H1 (cell line): ENCODE measurements at regions not wholly inside any gene's neighbourhood (a gene's known extent, or its start where the extent isn't known, plus 50 kb on each side); places are given as distances from the start of the nearest gene placed in this dataset.

Experiments
- CTCF ChIA-PET: fragments of 300-600 bp; sonication (Branson Sonifier 250); formaldehyde crosslinking; loops from one replicate; lab custom pipeline; 2021; ENCODE audit not compliant: partially characterized antibody; lab: Charles Lee
- POLR2A ChIA-PET: fragments of 300-600 bp; sonication (Branson Sonifier 250); formaldehyde crosslinking; loops from one replicate; lab custom pipeline; 2021; ENCODE audit warnings: inconsistent platforms; ENCODE audit not compliant: partially characterized antibody; lab: Charles Lee
- DNase-seq, 2 experiments: peaks; one replicate each; pipeline versions ENCODE4 v3.0.0 to v3.0.0-alpha.2; 2010 to 2022; ENCODE audit warnings: low spot score in 2 of 2, low read depth in 1 of 2, mixed read lengths in 1 of 2
- FAIRE-seq: peaks from 2 replicates; lab custom pipeline; 2011; peaks lifted over from hg19 to GRCh38; lab: Jason Lieb, UNC
- H2AFZ ChIP-seq: 2 replicates; pipeline ENCODE4 v1.8.1; 2012; ENCODE audit warnings: low read length, inconsistent platforms
- H2AK5ac ChIP-seq: 2 replicates; pipeline ENCODE4 v1.6.1; 2013; ENCODE audit warnings: low read depth, low read length
- H2BK120ac ChIP-seq: replicated peaks from 2 replicates; pipeline ENCODE3; 2013; ENCODE audit warnings: low read depth, low read length, inconsistent platforms
- H2BK12ac ChIP-seq: 2 replicates; pipeline ENCODE4 v1.6.1; 2013; ENCODE audit warnings: low read depth, low read length
- H2BK15ac ChIP-seq: 2 replicates; pipeline ENCODE4 v1.6.1; 2013; ENCODE audit warnings: low read length
- H2BK20ac ChIP-seq: 2 replicates; pipeline ENCODE4 v1.6.1; 2013; ENCODE audit warnings: low read length
- H2BK5ac ChIP-seq: 2 replicates; pipeline ENCODE4 v1.6.1; 2013; ENCODE audit warnings: low read depth, low read length
- H3K14ac ChIP-seq: 2 replicates; pipeline ENCODE4 v1.6.1; 2013; ENCODE audit warnings: inconsistent platforms; ENCODE audit not compliant: insufficient read length
- H3K18ac ChIP-seq: 2 replicates; pipeline ENCODE4 v1.6.1; 2013; ENCODE audit warnings: low read length; ENCODE audit errors: extremely low read depth
- H3K23ac ChIP-seq: 2 replicates; pipeline ENCODE4 v1.6.1; 2013; ENCODE audit warnings: inconsistent platforms; ENCODE audit not compliant: insufficient read length
- H3K23me2 ChIP-seq: 2 replicates; pipeline ENCODE4 v1.6.1; 2013; ENCODE audit warnings: low read depth, low read length
- H3K27ac ChIP-seq: 2 replicates; pipeline ENCODE4 v1.6.1; 2011; ENCODE audit warnings: low read depth, low read length, inconsistent platforms
- H3K27me3 ChIP-seq, 4 experiments: replicated peaks in 1 of 4; 1 replicate in 1 of 4; 2 replicates in 3 of 4; pipeline versions ENCODE4 v1.6.1 to v1.8.1; 2011 to 2013; ENCODE audit warnings: low read length in 3 of 4, mild to moderate bottlenecking in 3 of 4, inconsistent platforms in 2 of 4, mixed read lengths in 2 of 4, moderate library complexity in 1 of 4; ENCODE audit not compliant: control insufficient read depth in 3 of 4, insufficient read depth in 3 of 4; ENCODE audit errors: extremely low read depth in 1 of 4
- H3K36me3 ChIP-seq, 4 experiments: 2 replicates each; pipeline versions ENCODE4 v1.6.1 to v1.8.1; 2011 to 2013; ENCODE audit warnings: mild to moderate bottlenecking in 4 of 4, low read length in 3 of 4, moderate library complexity in 2 of 4, control low read depth in 1 of 4, inconsistent platforms in 1 of 4; ENCODE audit not compliant: insufficient read depth in 4 of 4, control insufficient read depth in 2 of 4
- H3K4ac ChIP-seq: replicated peaks from 2 replicates; pipeline ENCODE3; 2013; ENCODE audit warnings: low read length, low read depth, mixed read lengths, inconsistent platforms; ENCODE audit not compliant: insufficient read length
- H3K4me1 ChIP-seq, 4 experiments: replicated peaks in 1 of 4; 1 replicate in 1 of 4; 2 replicates in 3 of 4; pipeline versions ENCODE4 v1.6.1 to v1.8.1; 2011 to 2013; ENCODE audit warnings: low read length in 3 of 4, inconsistent platforms in 2 of 4, mixed read lengths in 1 of 4; ENCODE audit not compliant: insufficient read depth in 4 of 4, control insufficient read depth in 3 of 4
- H3K4me2 ChIP-seq, 2 experiments: 2 replicates each; pipeline versions ENCODE4 v1.6.1 to v1.8.1; 2011 to 2013; ENCODE audit warnings: low read depth in 2 of 2, low read length in 2 of 2, control low read depth in 1 of 2, inconsistent platforms in 1 of 2, mild to moderate bottlenecking in 1 of 2; ENCODE audit not compliant: insufficient read depth in 1 of 2
- H3K4me3 ChIP-seq, 4 experiments: fragments of 200-600, 300-600 bp in 1 of 4; sonication (generic), shearing (Covaris generic), sonication (Bioruptor Twin) in 1 of 4; 2 replicates each; pipeline versions ENCODE4 v1.5.1 to v1.8.1; 2011 to 2016; ENCODE audit warnings: low read length in 4 of 4, low read depth in 3 of 4, control low read depth in 2 of 4, inconsistent platforms in 2 of 4, mild to moderate bottlenecking in 2 of 4, mixed read lengths in 1 of 4, moderate library complexity in 1 of 4; ENCODE audit not compliant: insufficient read depth in 2 of 4; ENCODE audit errors: extremely low read depth in 1 of 4
- H3K56ac ChIP-seq: replicated peaks from 2 replicates; pipeline ENCODE3; 2013; ENCODE audit warnings: low read depth, mild to moderate bottlenecking, mixed read lengths, low read length, inconsistent platforms; ENCODE audit not compliant: insufficient read length
- H3K79me1 ChIP-seq: 2 replicates; pipeline ENCODE4 v1.6.1; 2013; ENCODE audit warnings: low read depth, low read length, control low read depth
- H3K79me2 ChIP-seq, 2 experiments: 2 replicates each; pipeline versions ENCODE4 v1.6.1 to v1.8.1; 2012 to 2013; ENCODE audit warnings: low read length in 2 of 2, mild to moderate bottlenecking in 2 of 2, inconsistent platforms in 1 of 2; ENCODE audit not compliant: insufficient read depth in 2 of 2, control insufficient read depth in 1 of 2
- H3K9ac ChIP-seq, 4 experiments: replicated peaks in 1 of 4; 1 replicate in 1 of 4; 2 replicates in 3 of 4; pipeline versions ENCODE4 v1.6.1 to v1.8.1; 2011 to 2013; ENCODE audit warnings: low read depth in 3 of 4, low read length in 3 of 4, control low read depth in 2 of 4, mild to moderate bottlenecking in 2 of 4, moderate library complexity in 2 of 4, inconsistent platforms in 1 of 4; ENCODE audit errors: extremely low read depth in 1 of 4
- H3K9me3 ChIP-seq, 2 experiments: 2 replicates each; pipeline versions ENCODE4 v1.6.1 to v1.8.1; 2012 to 2013; ENCODE audit warnings: mild to moderate bottlenecking in 2 of 2, moderate library complexity in 2 of 2, control low read depth in 1 of 2, inconsistent platforms in 1 of 2, low read depth in 1 of 2, low read length in 1 of 2, mixed read lengths in 1 of 2; ENCODE audit not compliant: insufficient read depth in 2 of 2
- H4K20me1 ChIP-seq, 2 experiments: replicated peaks in 1 of 2; 2 replicates each; pipeline versions ENCODE3 to v1.8.1; 2011 to 2013; ENCODE audit warnings: inconsistent platforms in 2 of 2, low read length in 2 of 2, mild to moderate bottlenecking in 1 of 2; ENCODE audit not compliant: insufficient read depth in 2 of 2, control insufficient read depth in 1 of 2
- H4K5ac ChIP-seq: 2 replicates; pipeline ENCODE4 v1.6.1; 2013; ENCODE audit warnings: low read length, low read depth, mixed read lengths, inconsistent platforms; ENCODE audit not compliant: insufficient read length
- H4K8ac ChIP-seq: 2 replicates; pipeline ENCODE4 v1.8.0; 2013; ENCODE audit warnings: mild to moderate bottlenecking, moderate library complexity, low read length, inconsistent platforms; ENCODE audit not compliant: insufficient read depth; ENCODE audit errors: extremely low read depth
- H4K91ac ChIP-seq: replicated peaks from 2 replicates; pipeline ENCODE3; 2013; ENCODE audit warnings: low read length, mixed read lengths, inconsistent platforms; ENCODE audit not compliant: insufficient read length
- ATF3 ChIP-seq: IDR thresholded peaks from 2 replicates; pipeline ENCODE4 v1.6.1; 2011; ENCODE audit warnings: low read depth, mild to moderate bottlenecking, low read length; ENCODE audit not compliant: insufficient read depth
- CBX8 ChIP-seq: fragments of 300-800, 300-1000 bp; sonication (generic); IDR thresholded peaks from 2 replicates; pipeline ENCODE4 v1.7.1; 2016; ENCODE audit warnings: low read depth, low read length, borderline replicate concordance
- CREB1 ChIP-seq: IDR thresholded peaks from 2 replicates; pipeline ENCODE4 v1.6.1; 2012; ENCODE audit warnings: inconsistent platforms
- EGR1 ChIP-seq: IDR thresholded peaks from 2 replicates; pipeline ENCODE4 v1.6.1; 2011; ENCODE audit warnings: low read depth, low read length, borderline replicate concordance
- EZH2 ChIP-seq: fragments of 200-600 bp; sonication (generic); IDR thresholded peaks from 2 replicates; pipeline ENCODE4 v1.7.1; 2012; ENCODE audit warnings: low read depth, mild to moderate bottlenecking, moderate library complexity, low read length, inconsistent platforms; ENCODE audit not compliant: severe bottlenecking
- HDAC2 ChIP-seq, 2 experiments: fragments of 300-600 bp in 1 of 2; sonication (generic) in 1 of 2; IDR thresholded peaks; 2 replicates each; pipeline ENCODE4 v1.6.1; 2011 to 2012; ENCODE audit warnings: low read depth in 2 of 2, low read length in 2 of 2, mild to moderate bottlenecking in 2 of 2, moderate library complexity in 2 of 2, borderline replicate concordance in 1 of 2, inconsistent platforms in 1 of 2
- NANOG ChIP-seq: IDR thresholded peaks from 2 replicates; pipeline ENCODE4 v1.6.1; 2011; ENCODE audit warnings: low read length, low read depth, mild to moderate bottlenecking, inconsistent platforms; ENCODE audit not compliant: insufficient read depth, poor library complexity, severe bottlenecking
- SAP30 ChIP-seq: fragments of 300-600 bp; sonication (generic); IDR thresholded peaks from 2 replicates; pipeline ENCODE4 v1.7.1; 2012; ENCODE audit warnings: low read length, moderate library complexity, mild to moderate bottlenecking, inconsistent platforms; ENCODE audit not compliant: insufficient read depth, insufficient replicate concordance
- SIRT6 ChIP-seq: IDR thresholded peaks from one replicate; pipeline ENCODE4 v1.7.1; 2012; ENCODE audit warnings: low read length, inconsistent platforms
- SP2 ChIP-seq: IDR thresholded peaks from 2 replicates; pipeline ENCODE4 v1.6.1; 2012; ENCODE audit warnings: mild to moderate bottlenecking, low read length, inconsistent platforms
- WGBS, 2 experiments: shearing (Covaris generic) in 1 of 2; methylation state at CpG; one replicate each; pipeline versions ENCODE4 v1.1.6 to v1.1.7; 2013 to 2015; ENCODE audit warnings: low lambda C conversion rate in 2 of 2, mixed read lengths in 2 of 2, inconsistent platforms in 1 of 2, low coverage in 1 of 2, missing lambda C conversion rate in 1 of 2; ENCODE audit not compliant: insufficient replicate concordance in 2 of 2, insufficient coverage in 1 of 2, insufficient read length in 1 of 2; ENCODE audit errors: extremely low coverage in 1 of 2, missing lambda C conversion rate in 1 of 2; 5-methylcytosine and 5-hydroxymethylcytosine counted together
- TF ChIP-seq, protein P1 (sequence below): IDR thresholded peaks from 2 replicates; pipeline ENCODE4 v1.6.1; 2012; ENCODE audit warnings: low read length, inconsistent platforms

- Histone ChIP-seq H4K5ac (no peak overlapping the region), H3K23ac (no peak overlapping the region), H2BK20ac (no peak overlapping the region), H2AK5ac (no peak overlapping the region), H3K79me1 (no peaks in the 10 kb centered on the region), H3K4me2 (no peak overlapping the region), H3K4me1 (no peaks in the 10 kb centered on the region), H3K9ac (no peak overlapping the region), H2BK5ac (no peak overlapping the region), H3K9me3 (no peaks in the 10 kb centered on the region), H3K27me3 (no peaks in the 10 kb centered on the region), H3K18ac (no peak overlapping the region), H4K20me1 (no peaks in the 10 kb centered on the region), H3K23me2 (no peaks in the 10 kb centered on the region), H3K27ac (no peak overlapping the region), H3K4ac (no peak overlapping the region), H3K4me3 (no peak overlapping the region), H3K56ac (no peak overlapping the region), H2BK15ac (no peak overlapping the region), H4K91ac (no peak overlapping the region), H4K8ac (no peak overlapping the region), H2BK12ac (no peak overlapping the region), H3K36me3 (no peaks in the 10 kb centered on the region), H3K79me2 (no peaks in the 10 kb centered on the region), H2BK120ac (no peak overlapping the region), H3K14ac (no peak overlapping the region), H2AFZ (no peak overlapping the region)
- FAIRE-seq (no peak), DNase-seq (no peak)
- ChIA-PET CTCF (interaction anchor here (1.6 kb wide), 1 partner anchor 16 kb away, joined by 3 read pairs; no protein-coding TSS in a partner anchor), POLR2A (no interaction called here)
- TF ChIP-seq ATF3: no peak
- no peak for TF ChIP-seq SP2
- TF ChIP-seq CBX8: no peak
- no peak for TF ChIP-seq SAP30
- no peak for TF ChIP-seq SIRT6
- no peak for TF ChIP-seq EGR1
- no peak for TF ChIP-seq NANOG
- no peak for TF ChIP-seq CREB1
- no peak for TF ChIP-seq EZH2
- TF ChIP-seq HDAC2 (IDR thresholded peaks at IDR 0.05; ENCODE audit: borderline replicate concordance in 1 of 2, low read depth in 2 of 2, low read length in 2 of 2): no peak
- TF ChIP-seq, protein P1, sequence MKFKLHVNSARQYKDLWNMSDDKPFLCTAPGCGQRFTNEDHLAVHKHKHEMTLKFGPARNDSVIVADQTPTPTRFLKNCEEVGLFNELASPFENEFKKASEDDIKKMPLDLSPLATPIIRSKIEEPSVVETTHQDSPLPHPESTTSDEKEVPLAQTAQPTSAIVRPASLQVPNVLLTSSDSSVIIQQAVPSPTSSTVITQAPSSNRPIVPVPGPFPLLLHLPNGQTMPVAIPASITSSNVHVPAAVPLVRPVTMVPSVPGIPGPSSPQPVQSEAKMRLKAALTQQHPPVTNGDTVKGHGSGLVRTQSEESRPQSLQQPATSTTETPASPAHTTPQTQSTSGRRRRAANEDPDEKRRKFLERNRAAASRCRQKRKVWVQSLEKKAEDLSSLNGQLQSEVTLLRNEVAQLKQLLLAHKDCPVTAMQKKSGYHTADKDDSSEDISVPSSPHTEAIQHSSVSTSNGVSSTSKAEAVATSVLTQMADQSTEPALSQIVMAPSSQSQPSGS: no peak
- 75% methylated on average over 2 of the region's 2 CpGs; no CpG with 5 or more reads in 1 of the 2 experiments for WGBS, 2 experiments
Observed at GRCh38 chr3:110423276-110423675, 648.3 kb upstream of the NECTIN3 start.
